H9 (cell line): ENCODE measurements at regions not wholly inside any gene's neighbourhood (a gene's known extent, or its start where the extent isn't known, plus 50 kb on each side); places are given as distances from the start of the nearest gene placed in this dataset.

Source experiments
- DNase-seq: peaks from one replicate; pipeline ENCODE4 v3.0.0-alpha.2; 2017
- H2AFZ ChIP-seq: one replicate; pipeline ENCODE4 v1.6.1; 2013; ENCODE audit warnings: mild to moderate bottlenecking, low read length, control low read depth, moderate library complexity
- H2AK5ac ChIP-seq: 2 replicates; pipeline ENCODE4 v1.6.1; 2013; ENCODE audit warnings: low read length, control low read depth, mixed read lengths; ENCODE audit not compliant: insufficient read length
- H2BK120ac ChIP-seq: one replicate; pipeline ENCODE4 v1.6.1; 2013; ENCODE audit warnings: low read depth, mild to moderate bottlenecking, low read length, control low read depth, inconsistent platforms; ENCODE audit not compliant: poor library complexity, severe bottlenecking
- H2BK12ac ChIP-seq: 2 replicates; pipeline ENCODE4 v1.6.1; 2013; ENCODE audit warnings: low read length, control low read depth, mixed read lengths, low read depth; ENCODE audit not compliant: insufficient read length
- H2BK15ac ChIP-seq: 2 replicates; pipeline ENCODE4 v1.6.1; 2013; ENCODE audit warnings: low read depth, low read length, control low read depth
- H2BK20ac ChIP-seq: one replicate; pipeline ENCODE4 v1.6.1; 2013; ENCODE audit warnings: low read depth, mild to moderate bottlenecking, low read length, control low read depth, inconsistent platforms; ENCODE audit not compliant: poor library complexity, severe bottlenecking
- H2BK5ac ChIP-seq: 2 replicates; pipeline ENCODE4 v1.6.1; 2013; ENCODE audit warnings: low read length, control low read depth, mixed read lengths; ENCODE audit not compliant: insufficient read length
- H3K14ac ChIP-seq: 2 replicates; pipeline ENCODE4 v1.6.1; 2013; ENCODE audit warnings: low read length, control low read depth; ENCODE audit not compliant: insufficient read depth
- H3K18ac ChIP-seq: 2 replicates; pipeline ENCODE4 v1.6.1; 2013; ENCODE audit warnings: low read depth, mild to moderate bottlenecking, mixed read lengths, low read length, control low read depth; ENCODE audit not compliant: insufficient read length
- H3K23ac ChIP-seq: 2 replicates; pipeline ENCODE4 v1.6.1; 2013; ENCODE audit warnings: low read length, control low read depth, mixed read lengths, low read depth; ENCODE audit not compliant: insufficient read length
- H3K23me2 ChIP-seq: 2 replicates; pipeline ENCODE4 v1.6.1; 2013; ENCODE audit warnings: low read depth, mild to moderate bottlenecking, mixed read lengths, low read length, control low read depth; ENCODE audit not compliant: insufficient read length, poor library complexity, severe bottlenecking
- H3K27ac ChIP-seq: 2 replicates; pipeline ENCODE4 v1.5.1; 2013; ENCODE audit warnings: low read length, control low read depth, mixed read lengths, low read depth; ENCODE audit not compliant: insufficient read length
- H3K27me3 ChIP-seq: 2 replicates; pipeline ENCODE4 v1.6.1; 2013; ENCODE audit warnings: low read length, control low read depth, inconsistent platforms; ENCODE audit not compliant: insufficient read depth
- H3K4ac ChIP-seq: 2 replicates; pipeline ENCODE4 v1.6.1; 2013; ENCODE audit warnings: low read depth, mild to moderate bottlenecking, control low read depth, inconsistent platforms, low read length, moderate library complexity
- H3K4me1 ChIP-seq: 2 replicates; pipeline ENCODE4 v1.6.1; 2013; ENCODE audit warnings: low read length, control low read depth, inconsistent platforms; ENCODE audit not compliant: insufficient read depth
- H3K4me2 ChIP-seq: 2 replicates; pipeline ENCODE4 v1.6.1; 2013; ENCODE audit warnings: low read length, control low read depth, mixed read lengths; ENCODE audit not compliant: insufficient read length, insufficient read depth
- H3K56ac ChIP-seq: 2 replicates; pipeline ENCODE4 v1.6.1; 2013; ENCODE audit warnings: low read depth, mild to moderate bottlenecking, mixed read lengths, low read length, control low read depth; ENCODE audit not compliant: insufficient read length
- H3K79me1 ChIP-seq: 2 replicates; pipeline ENCODE4 v1.6.1; 2013; ENCODE audit warnings: low read depth, mild to moderate bottlenecking, moderate library complexity, low read length, control low read depth, inconsistent platforms; ENCODE audit not compliant: insufficient read depth, poor library complexity, severe bottlenecking
- H3K79me2 ChIP-seq: 2 replicates; pipeline ENCODE4 v1.6.1; 2013; ENCODE audit warnings: low read length, control low read depth, inconsistent platforms; ENCODE audit not compliant: insufficient read depth
- H3K9ac ChIP-seq: 2 replicates; pipeline ENCODE4 v1.6.1; 2013; ENCODE audit warnings: low read length, control low read depth, mixed read lengths; ENCODE audit not compliant: insufficient read length; ENCODE audit errors: extremely low read depth
- H3K9me3 ChIP-seq: one replicate; pipeline ENCODE4 v1.6.1; 2013; ENCODE audit warnings: low read depth, low read length, inconsistent platforms; ENCODE audit not compliant: control insufficient read depth
- H3T11ph ChIP-seq: one replicate; pipeline ENCODE4 v1.6.1; 2013; ENCODE audit warnings: mild to moderate bottlenecking, low read length, control low read depth, inconsistent platforms
- H4K20me1 ChIP-seq: one replicate; pipeline ENCODE4 v1.6.1; 2013; ENCODE audit not compliant: control insufficient read depth, insufficient read length, insufficient read depth
- H4K5ac ChIP-seq: 2 replicates; pipeline ENCODE4 v1.6.1; 2013; ENCODE audit warnings: low read depth, mild to moderate bottlenecking, mixed read lengths, low read length, control low read depth; ENCODE audit not compliant: insufficient read length
- H4K8ac ChIP-seq: replicated peaks from 2 replicates; pipeline ENCODE4 v1.6.1; 2013; ENCODE audit warnings: low read length, control low read depth, mixed read lengths, low read depth; ENCODE audit not compliant: insufficient read length
- H4K91ac ChIP-seq: 2 replicates; pipeline ENCODE4 v1.6.1; 2013; ENCODE audit warnings: low read depth, mild to moderate bottlenecking, moderate library complexity, mixed read lengths, low read length, control low read depth; ENCODE audit not compliant: insufficient read length
- H3K27ac Mint-ChIP-seq, 3 experiments: 2 replicates in 2 of 3; 3 replicates in 1 of 3; pipeline ENCODE4 v1.8.0; 2020 to 2021; ENCODE audit warnings: mixed read lengths in 3 of 3, mild to moderate bottlenecking in 1 of 3, moderate library complexity in 1 of 3
- H3K27me3 Mint-ChIP-seq: 2 replicates; pipeline ENCODE4 v1.8.0; 2021; ENCODE audit warnings: low read depth, mild to moderate bottlenecking, moderate library complexity, mixed read lengths
- H3K36me3 Mint-ChIP-seq, 3 experiments: 2 replicates in 2 of 3; 3 replicates in 1 of 3; pipeline ENCODE4 v1.8.0; 2020 to 2021; ENCODE audit warnings: low read depth in 3 of 3, mixed read lengths in 3 of 3; ENCODE audit not compliant: insufficient read depth in 1 of 3
- H3K4me1 Mint-ChIP-seq, 2 experiments: 2 replicates each; pipeline ENCODE4 v1.8.0; 2020; ENCODE audit warnings: mixed read lengths in 2 of 2
- H3K4me3 Mint-ChIP-seq, 2 experiments: 2 replicates in 1 of 2; 3 replicates in 1 of 2; pipeline ENCODE4 v1.8.0; 2020 to 2021; ENCODE audit warnings: mild to moderate bottlenecking in 2 of 2, mixed read lengths in 2 of 2, moderate library complexity in 1 of 2
- H3K9me3 Mint-ChIP-seq, 2 experiments: 2 replicates in 1 of 2; 3 replicates in 1 of 2; pipeline ENCODE4 v1.8.0; 2020; ENCODE audit warnings: mild to moderate bottlenecking in 2 of 2, mixed read lengths in 2 of 2, moderate library complexity in 1 of 2
- CTCF ChIP-seq: fragments of 200-600 bp; sonication (generic); conservative IDR thresholded peaks from 3 replicates; pipeline ENCODE4 v1.8.0; 2021; ENCODE audit warnings: antibody characterized with exemption, mild to moderate bottlenecking
- WGBS: extraction: QIAGEN DNeasy Blood & Tissue Kit; methylation state at CpG from one replicate; pipeline ENCODE4 v1.1.7; 2013; ENCODE audit warnings: missing lambda C conversion rate, low lambda C conversion rate, mixed read lengths; ENCODE audit not compliant: insufficient read length; ENCODE audit errors: extremely low coverage; 5-methylcytosine and 5-hydroxymethylcytosine counted together

- Histone ChIP-seq H4K20me1 (no peaks in the 10 kb centered on the region), H3K79me1 (no peaks in the 10 kb centered on the region), H4K91ac (no peak overlapping the region), H2BK15ac (no peak overlapping the region), H3K79me2 (no peaks in the 10 kb centered on the region), H3K56ac (no peak overlapping the region), H3K9me3 (no peaks in the 10 kb centered on the region), H2BK20ac (no peak overlapping the region), H3K23me2 (no peaks in the 10 kb centered on the region), H2BK12ac (no peak overlapping the region), H3K4me2 (no peak overlapping the region), H4K5ac (no peak overlapping the region), H3K4ac (no peak overlapping the region), H3K9ac (no peak overlapping the region), H4K8ac (no peak overlapping the region), H2AK5ac (no peak overlapping the region), H3T11ph (no peak overlapping the region), H3K14ac (no peak overlapping the region), H3K18ac (no peak overlapping the region), H3K27ac (no peak overlapping the region), H3K23ac (no peak overlapping the region), H2BK120ac (no peak overlapping the region), H3K4me1 (no peaks in the 10 kb centered on the region), H2BK5ac (no peak overlapping the region), H3K27me3 (no peaks in the 10 kb centered on the region), H2AFZ (no peak overlapping the region)
- peaks cover 0 to 2% of the 10 kb centered on the region in 2 experiments; a peak in 1 of 5 replicates for H3K9me3 Mint-ChIP-seq
- H3K27ac Mint-ChIP-seq, result peak overlapping the region in 2 of 3 experiments; percentile 3 to 46; a peak in 2 of 7 replicates
- WGBS, result no CpG with 5 or more reads among the region's 5 CpGs
- 0 out of 2 replicates have a peak, but pooled peaks cover 1% of the 10 kb centered on the region for H3K27me3 Mint-ChIP-seq
- no peak for DNase-seq
- H3K36me3 Mint-ChIP-seq, result peaks cover 0 to 1% (median 0%) of the 10 kb centered on the region in 3 experiments; a peak in 1 of 7 replicates
- peaks cover 18 to 22% of the 10 kb centered on the region in 2 experiments for H3K4me1 Mint-ChIP-seq
- no peak for TF ChIP-seq CTCF
- no peak overlapping the region for H3K4me3 Mint-ChIP-seq
Observed at GRCh38 chr2:215772634-215773563, 240.5 kb downstream of the MREG start.
